Kidney epithelial cell (primary cell): ENCODE measurements at regions not wholly inside any gene's neighbourhood (a gene's known extent, or its start where the extent isn't known, plus 50 kb on each side); places are given as distances from the start of the nearest gene placed in this dataset.

Experiments
- DNase-seq: peaks from one replicate; pipeline ENCODE4 v3.0.0-alpha.2; 2010; ENCODE audit warnings: low read depth
- H3K27me3 ChIP-seq: 2 replicates; pipeline ENCODE4 v1.6.0; 2011; ENCODE audit warnings: low read length; ENCODE audit not compliant: control insufficient read depth, insufficient read depth
- H3K36me3 ChIP-seq: 2 replicates; pipeline ENCODE4 v1.5.1; 2011; ENCODE audit warnings: low read length; ENCODE audit not compliant: control insufficient read depth, insufficient read depth
- H3K4me3 ChIP-seq: 2 replicates; pipeline ENCODE4 v1.5.1; 2011; ENCODE audit warnings: low read depth, mild to moderate bottlenecking, control low read depth, low read length
- TF ChIP-seq, protein P1 (sequence below): IDR thresholded peaks from 2 replicates; pipeline ENCODE4 v1.5.1; 2011; ENCODE audit warnings: mild to moderate bottlenecking, moderate library complexity, low read length, control low read depth, inconsistent platforms; ENCODE audit not compliant: insufficient read depth, poor library complexity, severe bottlenecking

DNA sequence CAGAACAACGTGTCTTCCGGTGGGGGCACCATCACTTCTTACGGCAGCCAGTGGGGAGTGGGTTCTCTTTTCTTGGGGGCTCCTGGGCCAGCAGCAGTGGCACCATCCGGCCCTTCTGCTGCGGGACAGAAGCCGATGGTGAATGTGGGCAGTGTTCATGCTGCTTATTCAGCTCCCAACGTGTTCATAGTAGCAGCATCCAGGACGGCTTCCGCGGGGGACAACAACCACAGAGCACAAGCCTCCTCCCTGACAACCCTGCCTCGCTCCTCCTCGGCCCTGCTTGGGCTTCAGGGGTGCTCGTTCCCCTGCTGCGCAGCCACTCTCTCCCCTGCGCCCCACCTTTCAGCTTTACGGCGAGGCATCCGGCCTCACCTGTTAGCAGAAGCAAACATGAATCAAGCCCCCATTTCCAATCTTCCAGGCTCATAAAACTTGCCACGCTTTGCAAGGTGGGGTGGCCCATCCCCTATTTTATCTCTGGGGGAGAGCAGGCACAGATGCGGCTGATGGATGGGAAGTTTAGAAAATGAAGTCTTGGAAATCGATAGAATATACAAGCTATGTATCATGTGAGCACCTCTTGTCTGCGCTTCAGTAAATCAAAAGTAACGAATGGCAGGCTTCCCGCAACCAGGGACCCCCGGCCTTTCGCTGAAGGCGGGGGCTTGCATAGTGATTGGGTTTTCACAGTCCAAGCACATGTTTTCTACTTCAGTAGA is 191.8 kb upstream of the NECTIN1 start:
- no peak overlapping the region for H3K4me3 ChIP-seq
- TF ChIP-seq, protein P1, sequence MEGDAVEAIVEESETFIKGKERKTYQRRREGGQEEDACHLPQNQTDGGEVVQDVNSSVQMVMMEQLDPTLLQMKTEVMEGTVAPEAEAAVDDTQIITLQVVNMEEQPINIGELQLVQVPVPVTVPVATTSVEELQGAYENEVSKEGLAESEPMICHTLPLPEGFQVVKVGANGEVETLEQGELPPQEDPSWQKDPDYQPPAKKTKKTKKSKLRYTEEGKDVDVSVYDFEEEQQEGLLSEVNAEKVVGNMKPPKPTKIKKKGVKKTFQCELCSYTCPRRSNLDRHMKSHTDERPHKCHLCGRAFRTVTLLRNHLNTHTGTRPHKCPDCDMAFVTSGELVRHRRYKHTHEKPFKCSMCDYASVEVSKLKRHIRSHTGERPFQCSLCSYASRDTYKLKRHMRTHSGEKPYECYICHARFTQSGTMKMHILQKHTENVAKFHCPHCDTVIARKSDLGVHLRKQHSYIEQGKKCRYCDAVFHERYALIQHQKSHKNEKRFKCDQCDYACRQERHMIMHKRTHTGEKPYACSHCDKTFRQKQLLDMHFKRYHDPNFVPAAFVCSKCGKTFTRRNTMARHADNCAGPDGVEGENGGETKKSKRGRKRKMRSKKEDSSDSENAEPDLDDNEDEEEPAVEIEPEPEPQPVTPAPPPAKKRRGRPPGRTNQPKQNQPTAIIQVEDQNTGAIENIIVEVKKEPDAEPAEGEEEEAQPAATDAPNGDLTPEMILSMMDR = no peak
- DNase-seq = no peak
- no peaks in the 10 kb centered on the region for H3K36me3 ChIP-seq
- peaks cover 6% of the 10 kb centered on the region for H3K27me3 ChIP-seq

DNA sequence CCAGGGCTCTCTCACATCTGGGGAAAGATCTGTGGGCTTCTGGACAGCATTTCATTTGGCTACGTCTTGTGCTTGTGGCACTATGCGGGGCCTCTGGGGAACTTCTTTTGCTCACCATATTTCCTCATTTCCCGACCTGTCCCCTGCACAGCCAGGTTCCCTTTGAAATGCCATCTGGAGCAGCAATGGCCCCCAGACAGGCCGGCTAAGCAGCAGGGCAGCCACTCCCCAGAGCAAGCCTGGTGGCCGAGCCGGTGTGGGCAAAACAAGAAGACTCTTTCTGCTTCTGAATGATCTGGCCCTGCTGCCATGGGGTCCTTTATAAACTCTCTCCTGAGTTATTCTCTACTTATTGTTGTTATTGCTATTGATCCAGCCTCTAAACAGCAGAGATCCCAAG is 190.7 kb upstream of the NECTIN1 start:
- no peak for DNase-seq
- TF ChIP-seq, protein P1 = no peak
- Histone ChIP-seq H3K27me3 (peaks cover 6% of the 10 kb centered on the region), H3K4me3 (no peak overlapping the region), H3K36me3 (no peaks in the 10 kb centered on the region)

DNA sequence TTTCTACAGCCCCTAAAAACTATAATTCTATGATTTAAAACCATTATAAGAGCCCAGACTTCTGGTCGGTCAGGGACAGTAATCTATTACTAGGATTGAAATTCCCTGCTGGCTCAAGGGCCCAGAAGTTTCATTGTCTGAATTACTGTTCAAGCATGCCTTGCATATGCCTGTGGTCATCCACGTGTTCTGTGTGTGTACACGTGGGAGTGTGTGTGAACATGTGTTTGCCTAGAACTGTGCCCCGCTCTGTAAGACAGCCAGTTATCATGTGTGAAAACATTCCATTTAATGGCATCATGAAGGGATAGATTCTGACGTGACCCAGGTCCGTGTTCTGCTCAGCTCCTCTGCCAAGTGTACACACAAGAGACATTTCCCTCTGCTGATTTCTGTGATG is 189.3 kb upstream of the NECTIN1 start:
- H3K36me3 ChIP-seq = no peaks in the 10 kb centered on the region
- peaks cover 6% of the 10 kb centered on the region for H3K27me3 ChIP-seq
- DNase-seq = no peak
- H3K4me3 ChIP-seq = no peak overlapping the region
- TF ChIP-seq, protein P1 = no peak

DNA sequence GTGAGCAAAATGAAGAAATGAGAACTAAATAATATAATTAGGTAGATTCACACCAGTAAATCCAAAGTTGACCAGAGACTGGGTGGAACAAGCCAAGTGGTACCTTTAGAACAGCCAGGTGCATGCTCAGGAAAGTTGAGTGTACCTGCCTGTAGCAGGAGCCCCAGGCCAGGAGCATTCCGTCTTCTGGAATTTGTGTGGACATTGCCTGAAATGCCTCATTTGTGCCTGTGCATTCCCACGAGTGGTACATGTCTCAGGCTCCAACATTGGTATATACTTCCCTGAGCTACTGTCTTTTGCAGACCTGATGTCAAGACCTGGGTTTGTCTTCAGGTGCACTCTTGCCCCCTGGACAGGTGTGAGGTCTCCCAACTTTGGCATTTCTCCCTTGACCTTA is 187.6 kb upstream of the NECTIN1 start:
- TF ChIP-seq, protein P1 = no peak
- Histone ChIP-seq H3K36me3 (no peaks in the 10 kb centered on the region), H3K27me3 (peaks cover 4% of the 10 kb centered on the region), H3K4me3 (no peak overlapping the region)
- DNase-seq = no peak

DNA sequence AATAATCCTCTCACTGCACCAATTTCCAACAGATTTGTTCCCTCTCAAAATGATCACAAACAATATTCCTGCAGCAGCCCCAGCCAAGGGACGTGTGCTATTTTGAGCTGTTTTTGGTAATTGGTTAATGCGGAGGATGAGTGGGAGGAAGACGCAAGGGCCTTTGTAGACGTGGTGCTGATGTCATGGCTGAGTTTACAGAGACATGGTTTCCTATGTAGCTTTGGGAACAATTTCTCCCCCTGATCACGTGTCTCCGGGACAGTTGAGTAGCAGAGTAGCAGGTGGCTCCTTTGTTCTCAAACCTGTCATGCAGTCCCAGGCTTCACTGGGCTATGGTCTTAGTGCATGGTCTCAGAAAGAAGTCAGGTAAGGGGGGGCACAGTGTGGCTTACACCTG is 183.2 kb upstream of the NECTIN1 start:
- Histone ChIP-seq H3K36me3 (no peaks in the 10 kb centered on the region), H3K27me3 (peaks cover 5% of the 10 kb centered on the region), H3K4me3 (no peak overlapping the region)
- no peak for DNase-seq
- TF ChIP-seq, protein P1 = no peak

DNA sequence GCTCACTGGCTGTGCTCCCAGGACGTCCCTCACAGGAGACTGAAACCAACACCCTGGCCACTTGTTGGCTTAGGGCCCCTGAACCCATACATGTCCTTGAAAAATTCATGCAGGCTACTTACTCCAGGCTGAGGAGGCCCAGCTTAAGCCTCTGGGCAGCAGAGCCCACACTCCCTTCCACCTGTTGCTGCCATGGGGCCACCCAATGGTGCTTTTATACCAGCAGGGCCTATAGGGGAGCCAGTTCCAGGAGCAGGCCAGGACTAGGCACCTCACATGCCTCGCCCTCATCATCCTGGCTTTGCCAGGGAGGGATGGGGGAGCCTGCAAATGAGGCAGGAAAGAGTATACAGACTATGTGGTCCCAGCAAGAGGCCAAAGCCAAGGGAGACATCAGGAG is 181.7 kb upstream of the NECTIN1 start:
- DNase-seq = no peak
- Histone ChIP-seq H3K4me3 (no peak overlapping the region), H3K27me3 (peaks cover 3% of the 10 kb centered on the region), H3K36me3 (no peaks in the 10 kb centered on the region)
- TF ChIP-seq, protein P1 = no peak
